Lung (tissue), 11 donors: ENCODE measurements at regions not wholly inside any gene's neighbourhood (a gene's known extent, or its start where the extent isn't known, plus 50 kb on each side); places are given as distances from the start of the nearest gene placed in this dataset.

Source experiments
- ATAC-seq: fragments of 200-7000 bp; cut with Tn5 transposase; one replicate; pipeline ENCODE4 v1.9.1; 2020; ENCODE audit warnings: moderate number of reproducible peaks; ENCODE audit not compliant: insufficient read depth, low FRiP score
- DNase-seq, 3 donors: peaks; one replicate each; pipeline ENCODE4 v3.0.0-alpha.2; 2013 to 2017
- H3K27ac ChIP-seq, 2 donors: one replicate each; pipeline ENCODE4 v1.5.1; 2013; ENCODE audit warnings: mild to moderate bottlenecking in 2 of 2, moderate library complexity in 2 of 2, control low read depth in 1 of 2, inconsistent platforms in 1 of 2, low read depth in 1 of 2, low read length in 1 of 2
- H3K27me3 ChIP-seq, 3 donors: one replicate each; pipeline ENCODE4 v1.5.1; 2013; ENCODE audit warnings: low read length in 2 of 3; ENCODE audit not compliant: control insufficient read depth in 3 of 3, insufficient read depth in 3 of 3
- H3K36me3 ChIP-seq, 4 donors: one replicate each; pipeline ENCODE4 v1.5.1; 2013; ENCODE audit warnings: low read length in 4 of 4, mild to moderate bottlenecking in 1 of 4, moderate library complexity in 1 of 4; ENCODE audit not compliant: control insufficient read depth in 4 of 4, insufficient read depth in 4 of 4
- H3K4me1 ChIP-seq, 5 donors: one replicate each; pipeline ENCODE4 v1.5.1; 2013; ENCODE audit warnings: low read length in 5 of 5, mild to moderate bottlenecking in 2 of 5, moderate library complexity in 1 of 5; ENCODE audit not compliant: control insufficient read depth in 5 of 5, insufficient read depth in 5 of 5
- H3K4me3 ChIP-seq: one replicate; pipeline ENCODE4 v1.5.1; 2013; ENCODE audit warnings: mild to moderate bottlenecking, control low read depth, moderate library complexity
- H3K9ac ChIP-seq, 2 donors: one replicate each; pipeline ENCODE4 v1.5.1; 2013; ENCODE audit warnings: low read length in 2 of 2, control low read depth in 1 of 2; ENCODE audit not compliant: insufficient read depth in 1 of 2
- H3K9me3 ChIP-seq, 4 donors: one replicate each; pipeline ENCODE4 v1.5.1; 2013; ENCODE audit warnings: low read length in 3 of 4, mild to moderate bottlenecking in 1 of 4, moderate library complexity in 1 of 4; ENCODE audit not compliant: control insufficient read depth in 4 of 4, insufficient read depth in 3 of 4
- WGBS, 2 donors: extraction: QIAGEN DNeasy Blood & Tissue Kit; methylation state at CpG; one replicate each; pipeline ENCODE4 v1.1.7; 2013; 5-methylcytosine and 5-hydroxymethylcytosine counted together
- TF ChIP-seq, protein P1 (sequence below): IDR thresholded peaks from 2 replicates; pipeline ENCODE4 v1.5.1; 2012; ENCODE audit warnings: mild to moderate bottlenecking; ENCODE audit errors: control extremely low read depth, extremely low read depth
- donor health status: control.
- donor health status: control.
- donor health status: Bipolar disorder and iron deficiency.
- donor health status: healthy.
- donor health status: DM: yes; HTN: yes; CAD: no.

- no peaks in the 10 kb centered on the region for H3K27me3 ChIP-seq
- no peak overlapping the region for H3K4me3 ChIP-seq
- no peaks in the 10 kb centered on the region for H3K36me3 ChIP-seq
- H3K9me3 ChIP-seq: peaks cover 0 to 1% (median 0%) of the 10 kb centered on the region in 4 donors
- H3K4me1 ChIP-seq: peaks cover 0 to 3% (median 0%) of the 10 kb centered on the region in 5 donors
- 93 to 96% methylated on average over 13 of the region's 13 CpGs for WGBS, 2 donors
- DNase-seq: no peak
- TF ChIP-seq, protein P1, sequence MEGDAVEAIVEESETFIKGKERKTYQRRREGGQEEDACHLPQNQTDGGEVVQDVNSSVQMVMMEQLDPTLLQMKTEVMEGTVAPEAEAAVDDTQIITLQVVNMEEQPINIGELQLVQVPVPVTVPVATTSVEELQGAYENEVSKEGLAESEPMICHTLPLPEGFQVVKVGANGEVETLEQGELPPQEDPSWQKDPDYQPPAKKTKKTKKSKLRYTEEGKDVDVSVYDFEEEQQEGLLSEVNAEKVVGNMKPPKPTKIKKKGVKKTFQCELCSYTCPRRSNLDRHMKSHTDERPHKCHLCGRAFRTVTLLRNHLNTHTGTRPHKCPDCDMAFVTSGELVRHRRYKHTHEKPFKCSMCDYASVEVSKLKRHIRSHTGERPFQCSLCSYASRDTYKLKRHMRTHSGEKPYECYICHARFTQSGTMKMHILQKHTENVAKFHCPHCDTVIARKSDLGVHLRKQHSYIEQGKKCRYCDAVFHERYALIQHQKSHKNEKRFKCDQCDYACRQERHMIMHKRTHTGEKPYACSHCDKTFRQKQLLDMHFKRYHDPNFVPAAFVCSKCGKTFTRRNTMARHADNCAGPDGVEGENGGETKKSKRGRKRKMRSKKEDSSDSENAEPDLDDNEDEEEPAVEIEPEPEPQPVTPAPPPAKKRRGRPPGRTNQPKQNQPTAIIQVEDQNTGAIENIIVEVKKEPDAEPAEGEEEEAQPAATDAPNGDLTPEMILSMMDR: no peak
- H3K27ac ChIP-seq: no peak overlapping the region
- no peak for ATAC-seq
- no peak overlapping the region for H3K9ac ChIP-seq
Measured at GRCh38 chr2:128622955-128623620, 304.4 kb upstream of the HS6ST1 start.

DNA sequence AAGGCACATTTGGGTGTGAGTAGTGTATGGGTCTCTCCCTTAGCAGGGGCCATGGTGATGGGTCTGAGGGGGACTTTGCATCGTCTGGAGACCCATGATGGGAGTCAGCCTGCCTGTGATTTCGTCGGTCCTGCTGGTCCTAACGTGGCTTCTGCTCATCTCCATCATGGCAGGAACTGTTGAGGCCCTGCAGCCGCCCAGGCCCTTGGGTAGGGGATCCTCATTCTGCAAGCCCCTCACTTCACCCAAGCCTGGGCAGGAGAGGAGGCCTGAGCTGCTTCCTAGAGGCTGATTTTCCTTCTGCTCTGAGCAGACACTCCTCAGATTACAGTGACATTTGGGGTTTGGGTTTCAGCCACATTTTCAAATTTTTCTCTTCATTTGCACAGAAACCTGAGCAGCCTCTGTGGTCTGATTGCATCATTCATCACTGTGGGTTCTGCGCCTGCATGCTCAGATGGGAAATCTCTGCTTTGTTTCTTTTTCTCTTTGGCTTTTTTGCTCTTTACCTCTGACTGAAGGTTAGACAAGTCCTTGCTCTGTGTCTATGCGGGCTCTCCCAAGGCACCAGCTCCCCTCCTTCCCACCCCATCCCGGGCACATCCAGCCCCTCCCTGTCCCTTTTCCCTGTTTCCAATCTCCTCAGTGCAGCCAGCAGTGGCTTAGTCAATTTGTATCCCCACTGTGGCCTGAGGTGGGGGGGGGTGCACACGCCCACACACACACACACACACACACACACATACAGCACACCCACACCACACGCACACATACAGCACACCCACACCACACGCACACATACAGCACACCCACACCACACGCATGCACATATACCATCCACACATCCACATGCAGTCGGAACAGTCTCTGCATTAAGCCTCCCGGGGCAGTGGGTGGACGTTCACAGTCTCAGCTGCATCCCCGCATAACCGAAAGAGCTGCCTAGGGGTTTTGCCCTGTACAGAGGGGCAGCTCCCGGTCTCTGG lies 305.4 kb upstream of the HS6ST1 start:
- TF ChIP-seq, protein P1: no peak
- H3K4me3 ChIP-seq: no peak overlapping the region
- peaks cover 0 to 1% (median 0%) of the 10 kb centered on the region in 4 donors for H3K9me3 ChIP-seq
- no peak overlapping the region for H3K9ac ChIP-seq
- H3K36me3 ChIP-seq: no peaks in the 10 kb centered on the region
- DNase-seq (peak in 2 of 3 donors; percentile 27 to 66), ATAC-seq (peak; percentile 14)
- H3K4me1 ChIP-seq: peaks cover 0 to 3% (median 0%) of the 10 kb centered on the region in 5 donors
- no peaks in the 10 kb centered on the region for H3K27me3 ChIP-seq
- WGBS, 2 donors: 79 to 81% methylated on average over 18 of the region's 18 CpGs
- H3K27ac ChIP-seq: no peak overlapping the region

DNA sequence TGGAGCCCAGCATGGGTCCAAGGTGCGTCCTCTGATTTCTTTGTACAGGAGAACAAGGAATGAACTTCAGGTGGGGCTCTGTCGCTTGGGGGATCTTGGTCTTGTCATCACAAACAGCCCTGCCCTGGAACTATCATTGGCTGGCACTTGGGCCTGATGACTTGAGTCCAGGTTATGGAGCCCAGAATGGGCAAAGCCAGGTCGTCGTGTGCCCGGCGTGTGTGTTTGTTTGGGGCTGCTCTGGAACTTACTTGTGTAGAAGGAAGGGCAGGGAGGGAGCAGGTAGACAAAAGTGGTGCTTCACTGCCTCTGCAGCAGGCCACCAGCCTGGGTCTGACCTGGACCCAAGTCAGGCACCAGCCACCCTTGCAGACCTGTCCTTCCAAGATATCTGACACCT lies 306.3 kb upstream of the HS6ST1 start:
- no peak for ATAC-seq
- peaks cover 0 to 1% (median 0%) of the 10 kb centered on the region in 4 donors for H3K9me3 ChIP-seq
- no peaks in the 10 kb centered on the region for H3K27me3 ChIP-seq
- H3K9ac ChIP-seq: no peak overlapping the region
- no peak overlapping the region for H3K4me3 ChIP-seq
- TF ChIP-seq, protein P1: no peak
- H3K36me3 ChIP-seq: no peaks in the 10 kb centered on the region
- 96% methylated on average over 6 of the region's 6 CpGs for WGBS, 2 donors
- peak in 1 of 3 donors; percentile 9 for DNase-seq
- no peak overlapping the region for H3K27ac ChIP-seq
- peaks cover 0 to 3% (median 0%) of the 10 kb centered on the region in 5 donors for H3K4me1 ChIP-seq
